Body of pancreas (tissue), 4 donors: ENCODE measurements at regions not wholly inside any gene's neighbourhood (a gene's known extent, or its start where the extent isn't known, plus 50 kb on each side); places are given as distances from the start of the nearest gene placed in this dataset.

ENCODE experiments used
- CTCF ChIP-seq, 7 experiments: fragments of 450-650 bp in 4 of 7; fragments of 200-600 bp in 3 of 7; sonication (generic) in 3 of 7; IDR thresholded peaks; one replicate each; pipeline ENCODE4 v1.5.1; 2016 to 2019; ENCODE audit warnings: antibody characterized with exemption in 7 of 7
- POLR2A ChIP-seq, 3 donors: fragments of 450-650 bp; IDR thresholded peaks; one replicate each; pipeline ENCODE4 v1.6.1; 2016; ENCODE audit warnings: antibody characterized with exemption in 3 of 3, mild to moderate bottlenecking in 2 of 3

- TF ChIP-seq POLR2A (IDR thresholded peaks at IDR 0.05) (no peak), CTCF (IDR thresholded peaks at IDR 0.05) (no peak)
These were observed 1288.7 kb upstream of the SORCS1 start for GRCh38 chr10:108453166-108453565.
